Activated T-helper 1 cell treated with anti-CD3 and anti-CD28 coated beads, Interleukin-2, amount 50 U/mL, for 16 hours (primary cell): ENCODE measurements at regions not wholly inside any gene's neighbourhood (a gene's known extent, or its start where the extent isn't known, plus 50 kb on each side); places are given as distances from the start of the nearest gene placed in this dataset.
"Not testable (repeated sequence)": the region's sequence is repeated elsewhere in the genome, so short reads cannot be mapped to it uniquely, and the experiment has no call there.

Source experiments
- DNase-seq, 2 donors: peaks; one replicate each; pipeline ENCODE4 v3.0.0-alpha.2; 2020; ENCODE audit warnings: low read depth in 1 of 2, low spot score in 1 of 2

GRCh38 chr12:7591531-7591930 lies 74.2 kb downstream of the APOBEC1 start:
- no peak for DNase-seq

DNA sequence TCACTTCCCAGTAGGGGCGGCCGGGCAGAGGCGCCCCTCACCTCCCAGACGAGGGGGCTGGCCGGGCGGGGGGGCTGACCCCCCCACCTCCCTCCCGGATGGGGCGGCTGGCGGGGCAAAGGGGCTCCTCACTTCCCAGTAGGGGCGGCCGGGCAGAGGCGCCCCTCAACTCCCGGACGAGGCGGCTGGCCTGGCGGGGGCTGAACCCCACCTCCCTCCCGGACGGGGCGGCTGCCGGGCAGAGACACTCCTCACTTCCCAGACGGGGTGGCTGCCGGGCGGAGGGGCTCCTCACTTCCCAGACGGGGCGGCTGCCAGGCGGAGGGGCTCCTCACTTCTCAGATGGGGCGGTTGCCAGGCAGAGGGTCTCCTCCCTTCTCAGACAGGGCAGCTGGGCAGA lies 75.6 kb downstream of the APOBEC1 start:
- DNase-seq, result not testable (repeated sequence)

- peak in 1 of 2 donors; percentile 1 for DNase-seq
Observed at GRCh38 chr12:7588742-7589329, 76.9 kb downstream of the APOBEC1 start.

DNA sequence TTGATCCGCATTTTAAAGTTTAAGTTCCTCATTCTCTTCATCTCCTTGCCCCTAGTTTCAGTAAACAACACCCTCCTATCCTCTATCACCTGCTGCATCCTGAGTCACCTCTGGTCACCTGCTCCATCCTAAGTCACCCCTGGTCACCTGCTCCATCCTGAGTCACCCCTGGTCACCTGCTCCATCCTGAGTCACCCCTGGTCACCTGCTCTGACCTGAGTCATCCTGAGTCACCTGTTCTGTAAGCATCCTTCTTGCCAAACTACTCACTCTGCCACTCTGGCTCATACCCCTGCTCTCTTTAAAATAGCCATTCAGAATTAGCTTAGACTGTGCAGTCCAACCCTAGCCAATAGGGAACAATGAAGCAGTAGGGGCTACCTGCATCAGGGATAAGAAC lies 80.6 kb upstream of the CD163 start:
- DNase-seq, result not testable (repeated sequence)

GRCh38 chr12:7583471-7583870 lies 79.9 kb upstream of the CD163 start:
- DNase-seq, result no peak

DNA sequence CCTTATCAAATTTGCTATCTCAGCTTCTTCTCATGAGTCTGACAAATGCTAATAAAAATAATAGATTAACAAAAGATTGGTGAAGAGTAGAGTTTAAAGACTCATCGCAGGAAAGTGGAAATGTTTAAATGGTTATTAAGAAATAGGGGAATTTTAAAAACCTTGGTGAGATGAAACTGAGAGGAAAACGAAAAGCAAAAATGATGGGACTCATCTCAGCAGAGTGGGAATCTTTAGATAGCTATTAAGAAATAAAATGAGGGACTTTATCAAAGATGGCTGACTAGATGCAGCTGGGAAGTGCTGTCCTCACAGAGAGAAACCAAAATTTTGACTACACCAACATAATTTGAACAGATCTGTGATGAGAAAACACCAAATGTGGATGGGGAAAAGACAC lies 79.2 kb upstream of the CD163 start:
- DNase-seq, result no peak

- no peak for DNase-seq
Observed at GRCh38 chr12:7581625-7582024, 78.0 kb upstream of the CD163 start.

DNA sequence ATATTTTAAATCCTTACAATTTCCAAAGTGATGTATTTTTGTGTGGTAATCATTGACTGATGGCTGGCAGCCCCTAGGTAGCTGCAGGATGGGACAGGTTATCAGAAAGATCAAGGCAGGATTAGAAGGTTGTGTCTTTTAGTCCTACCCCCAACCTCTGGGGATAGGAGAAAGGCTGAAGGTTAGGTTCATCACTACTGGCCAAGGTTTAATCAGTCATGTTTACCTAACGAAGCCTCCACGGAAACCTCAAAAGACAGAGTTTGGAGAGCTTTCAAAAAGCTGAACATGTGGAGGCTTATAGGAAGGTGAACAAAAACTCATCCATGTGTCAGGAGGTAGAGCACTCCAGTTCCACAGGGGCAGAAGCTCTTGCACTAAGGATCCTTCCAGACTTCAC lies 77.5 kb upstream of the CD163 start:
- DNase-seq, result no peak

- no peak for DNase-seq
Observed at GRCh38 chr12:7571257-7571656, 67.7 kb upstream of the CD163 start.

GRCh38 chr12:7557227-7557626 lies 53.6 kb upstream of the CD163 start:
- no peak for DNase-seq

- no peak for DNase-seq
Observed at GRCh38 chr12:7555752-7556151, 52.2 kb upstream of the CD163 start.

DNA sequence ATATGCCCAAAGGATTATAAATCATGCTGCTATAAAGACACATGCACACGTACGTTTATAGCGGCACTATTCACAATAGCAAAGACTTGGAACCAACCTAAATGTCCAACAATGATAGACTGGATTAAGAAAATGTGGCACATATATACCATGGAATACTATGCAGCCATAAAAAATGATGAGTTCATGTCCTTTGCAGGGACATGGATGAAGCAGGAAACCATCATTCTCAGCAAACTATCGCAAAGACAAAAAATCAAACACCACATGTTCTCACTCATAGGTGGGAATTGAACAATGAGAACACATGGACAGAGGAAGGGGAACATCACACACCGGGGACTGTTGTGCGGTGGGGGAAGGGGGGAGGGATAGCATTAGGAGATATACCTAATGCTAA lies 51.3 kb upstream of the CD163 start:
- DNase-seq, result not testable (repeated sequence)
